Liver (tissue), 8 donors: ENCODE measurements at regions not wholly inside any gene's neighbourhood (a gene's known extent, or its start where the extent isn't known, plus 50 kb on each side); places are given as distances from the start of the nearest gene placed in this dataset.

Experiments used
- DNase-seq: peaks from one replicate; pipeline ENCODE4 v3.0.0-alpha.2; 2017; ENCODE audit warnings: low spot score
- H3K27ac ChIP-seq, 2 donors: one replicate each; pipeline ENCODE4 v1.7.0; 2013; ENCODE audit warnings: inconsistent platforms in 2 of 2, low read length in 2 of 2, control low read depth in 1 of 2, low read depth in 1 of 2, mild to moderate bottlenecking in 1 of 2
- H3K27me3 ChIP-seq, 4 donors: one replicate each; pipeline versions ENCODE4 v1.6.1 to v1.7.0; 2013; ENCODE audit warnings: low read length in 3 of 4, inconsistent platforms in 1 of 4, mild to moderate bottlenecking in 1 of 4, moderate library complexity in 1 of 4; ENCODE audit not compliant: control insufficient read depth in 4 of 4, insufficient read depth in 4 of 4
- H3K36me3 ChIP-seq, 4 donors: one replicate each; pipeline versions ENCODE4 v1.6.1 to v1.7.0; 2013; ENCODE audit warnings: low read length in 3 of 4, mild to moderate bottlenecking in 3 of 4, low read depth in 1 of 4, moderate library complexity in 1 of 4; ENCODE audit not compliant: control insufficient read depth in 4 of 4, insufficient read depth in 3 of 4
- H3K4me1 ChIP-seq, 4 donors: one replicate each; pipeline versions ENCODE4 v1.6.1 to v1.7.0; 2013; ENCODE audit warnings: low read length in 3 of 4, mild to moderate bottlenecking in 3 of 4, moderate library complexity in 1 of 4; ENCODE audit not compliant: control insufficient read depth in 4 of 4, insufficient read depth in 4 of 4
- H3K4me3 ChIP-seq, 3 donors: one replicate each; pipeline versions ENCODE4 v1.6.1 to v1.7.0; 2013; ENCODE audit warnings: low read length in 3 of 3, control low read depth in 1 of 3, low read depth in 1 of 3, mild to moderate bottlenecking in 1 of 3
- H3K9ac ChIP-seq, 2 donors: one replicate each; pipeline ENCODE4 v1.7.0; 2013; ENCODE audit warnings: low read length in 2 of 2, mild to moderate bottlenecking in 2 of 2, moderate library complexity in 2 of 2, control low read depth in 1 of 2, low read depth in 1 of 2
- H3K9me3 ChIP-seq, 4 donors: one replicate each; pipeline versions ENCODE4 v1.6.1 to v1.7.0; 2013; ENCODE audit warnings: low read length in 3 of 4; ENCODE audit not compliant: control insufficient read depth in 4 of 4
- EGR1 ChIP-seq, 2 donors: IDR thresholded peaks; 2 replicates each; pipeline ENCODE4 v1.6.1; 2016 to 2018; ENCODE audit warnings: antibody characterized with exemption in 2 of 2, low read depth in 2 of 2
- FOXA1 ChIP-seq: IDR thresholded peaks from 2 replicates; pipeline ENCODE4 v1.6.1; 2016; ENCODE audit warnings: antibody characterized with exemption
- FOXA2 ChIP-seq: IDR thresholded peaks from 2 replicates; pipeline ENCODE4 v1.6.1; 2016; ENCODE audit warnings: antibody characterized with exemption
- GABPA ChIP-seq, 2 donors: IDR thresholded peaks in 1 of 2; conservative IDR thresholded peaks in 1 of 2; 2 replicates each; pipeline ENCODE4 v1.6.1; 2016; ENCODE audit warnings: antibody characterized with exemption in 2 of 2, mild to moderate bottlenecking in 1 of 2, moderate library complexity in 1 of 2
- HNF4A ChIP-seq, 2 donors: conservative IDR thresholded peaks; 2 replicates each; pipeline ENCODE4 v1.6.1; 2016; ENCODE audit warnings: antibody characterized with exemption in 2 of 2, mild to moderate bottlenecking in 2 of 2
- HNF4G ChIP-seq: IDR thresholded peaks from 2 replicates; pipeline ENCODE4 v1.6.1; 2016; ENCODE audit warnings: antibody characterized with exemption
- JUND ChIP-seq, 2 donors: IDR thresholded peaks; 2 replicates each; pipeline ENCODE4 v1.6.1; 2016; ENCODE audit warnings: antibody characterized with exemption in 2 of 2
- NR2F2 ChIP-seq: IDR thresholded peaks from 2 replicates; pipeline ENCODE4 v1.6.1; 2016; ENCODE audit warnings: antibody characterized with exemption
- RAD21 ChIP-seq, 2 donors: IDR thresholded peaks; 2 replicates each; pipeline ENCODE4 v1.6.1; 2016; ENCODE audit warnings: antibody characterized with exemption in 2 of 2, mild to moderate bottlenecking in 2 of 2
- RXRA ChIP-seq, 2 donors: IDR thresholded peaks; 2 replicates each; pipeline ENCODE4 v1.6.1; 2017 to 2018; ENCODE audit warnings: antibody characterized with exemption in 2 of 2, mild to moderate bottlenecking in 1 of 2
- SP1 ChIP-seq: IDR thresholded peaks from 2 replicates; pipeline ENCODE4 v1.6.1; 2018; ENCODE audit warnings: antibody characterized with exemption, mild to moderate bottlenecking
- TAF1 ChIP-seq: conservative IDR thresholded peaks from 2 replicates; pipeline ENCODE4 v1.6.1; 2016; ENCODE audit warnings: antibody characterized with exemption, mild to moderate bottlenecking
- YY1 ChIP-seq: IDR thresholded peaks from 2 replicates; pipeline ENCODE4 v1.6.1; 2016; ENCODE audit warnings: antibody characterized with exemption, mild to moderate bottlenecking
- WGBS: extraction: QIAGEN DNeasy Blood & Tissue Kit; methylation state at CpG from one replicate; pipeline ENCODE4 v1.1.7; 2013; 5-methylcytosine and 5-hydroxymethylcytosine counted together
- TF ChIP-seq, protein P1 (sequence below): fragments of 150-350 bp; IDR thresholded peaks from 2 replicates; pipeline ENCODE4 v1.5.1; 2017; ENCODE audit warnings: improper control_type of control experiment, low read depth, low read length; ENCODE audit not compliant: missing input control
- TF ChIP-seq, protein P2 (sequence below): IDR thresholded peaks from 2 replicates; pipeline ENCODE4 v1.6.1; 2016; ENCODE audit warnings: antibody characterized with exemption
- TF ChIP-seq, protein P3 (sequence below): IDR thresholded peaks from 2 replicates; pipeline ENCODE4 v1.6.1; 2016; ENCODE audit warnings: antibody characterized with exemption
- TF ChIP-seq, protein P4 (sequence below): IDR thresholded peaks from 2 replicates; pipeline ENCODE4 v1.6.1; 2016; ENCODE audit warnings: antibody characterized with exemption
- TF ChIP-seq, protein P5 (sequence below): IDR thresholded peaks from 2 replicates; pipeline ENCODE4 v1.6.1; 2016; ENCODE audit warnings: antibody characterized with exemption, mild to moderate bottlenecking
- donor health status: healthy.
- donor health status: healthy.
- donor health status: healthy.
- donor health status: healthy.
- donor health status: healthy.

DNA sequence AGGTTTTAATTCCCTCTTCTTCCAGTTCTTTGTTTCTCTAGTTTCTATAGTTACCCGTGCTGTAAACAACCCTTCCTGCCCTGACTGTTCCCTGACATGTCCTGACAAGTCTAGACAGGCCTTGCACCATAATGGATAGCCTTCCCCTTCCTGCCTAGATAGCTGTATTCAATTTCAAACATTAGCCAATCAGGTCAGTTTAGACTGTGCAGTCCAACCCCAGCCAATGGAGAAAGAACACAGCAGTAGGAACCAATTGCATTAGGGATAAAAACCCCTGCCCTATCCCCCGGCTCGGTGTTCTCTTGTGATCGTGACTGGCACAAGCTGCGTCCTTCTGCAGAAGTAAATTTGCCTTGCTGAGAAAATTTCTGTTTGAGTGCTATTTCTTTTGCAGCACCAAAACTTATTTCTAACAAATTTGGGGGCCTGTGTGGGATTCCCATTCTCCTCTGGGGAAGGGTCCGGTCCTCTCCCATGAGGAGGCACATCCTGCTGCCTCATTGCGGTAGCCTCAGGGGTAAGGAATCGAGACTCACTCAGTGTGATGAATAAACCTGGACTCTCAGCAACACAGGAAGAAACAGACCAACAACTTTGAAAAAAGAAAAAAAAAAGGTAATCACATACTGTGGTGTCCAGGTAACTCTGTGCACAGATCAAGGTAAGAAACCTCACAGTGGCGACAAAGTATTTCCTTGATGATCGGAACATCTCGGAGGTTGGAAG is 248.7 kb upstream of the ECI2 start:
- DNase-seq = no peak
- Histone ChIP-seq H3K9me3 (peaks cover 1 to 23% (median 8%) of the 10 kb centered on the region in 4 donors), H3K27me3 (peaks cover 0 to 5% (median 0%) of the 10 kb centered on the region in 4 donors), H3K27ac (no peak overlapping the region), H3K9ac (no peak overlapping the region), H3K4me1 (no peaks in the 10 kb centered on the region), H3K4me3 (no peak overlapping the region), H3K36me3 (no peaks in the 10 kb centered on the region)
- TF ChIP-seq, protein P1, sequence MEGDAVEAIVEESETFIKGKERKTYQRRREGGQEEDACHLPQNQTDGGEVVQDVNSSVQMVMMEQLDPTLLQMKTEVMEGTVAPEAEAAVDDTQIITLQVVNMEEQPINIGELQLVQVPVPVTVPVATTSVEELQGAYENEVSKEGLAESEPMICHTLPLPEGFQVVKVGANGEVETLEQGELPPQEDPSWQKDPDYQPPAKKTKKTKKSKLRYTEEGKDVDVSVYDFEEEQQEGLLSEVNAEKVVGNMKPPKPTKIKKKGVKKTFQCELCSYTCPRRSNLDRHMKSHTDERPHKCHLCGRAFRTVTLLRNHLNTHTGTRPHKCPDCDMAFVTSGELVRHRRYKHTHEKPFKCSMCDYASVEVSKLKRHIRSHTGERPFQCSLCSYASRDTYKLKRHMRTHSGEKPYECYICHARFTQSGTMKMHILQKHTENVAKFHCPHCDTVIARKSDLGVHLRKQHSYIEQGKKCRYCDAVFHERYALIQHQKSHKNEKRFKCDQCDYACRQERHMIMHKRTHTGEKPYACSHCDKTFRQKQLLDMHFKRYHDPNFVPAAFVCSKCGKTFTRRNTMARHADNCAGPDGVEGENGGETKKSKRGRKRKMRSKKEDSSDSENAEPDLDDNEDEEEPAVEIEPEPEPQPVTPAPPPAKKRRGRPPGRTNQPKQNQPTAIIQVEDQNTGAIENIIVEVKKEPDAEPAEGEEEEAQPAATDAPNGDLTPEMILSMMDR = no peak
- TF ChIP-seq, protein P2, sequence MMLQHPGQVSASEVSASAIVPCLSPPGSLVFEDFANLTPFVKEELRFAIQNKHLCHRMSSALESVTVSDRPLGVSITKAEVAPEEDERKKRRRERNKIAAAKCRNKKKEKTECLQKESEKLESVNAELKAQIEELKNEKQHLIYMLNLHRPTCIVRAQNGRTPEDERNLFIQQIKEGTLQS = no peak
- no peak for TF ChIP-seq FOXA2
- TF ChIP-seq GABPA (IDR thresholded peaks at IDR 0.05 in 1 of 2, conservative IDR thresholded peaks at IDR 0.05 in 1 of 2) = no peak
- TF ChIP-seq HNF4G = no peak
- TF ChIP-seq NR2F2 = no peak
- TF ChIP-seq RAD21 (IDR thresholded peaks at IDR 0.05) = no peak
- TF ChIP-seq, protein P3, sequence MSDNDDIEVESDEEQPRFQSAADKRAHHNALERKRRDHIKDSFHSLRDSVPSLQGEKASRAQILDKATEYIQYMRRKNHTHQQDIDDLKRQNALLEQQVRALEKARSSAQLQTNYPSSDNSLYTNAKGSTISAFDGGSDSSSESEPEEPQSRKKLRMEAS = no peak
- TF ChIP-seq, protein P4, sequence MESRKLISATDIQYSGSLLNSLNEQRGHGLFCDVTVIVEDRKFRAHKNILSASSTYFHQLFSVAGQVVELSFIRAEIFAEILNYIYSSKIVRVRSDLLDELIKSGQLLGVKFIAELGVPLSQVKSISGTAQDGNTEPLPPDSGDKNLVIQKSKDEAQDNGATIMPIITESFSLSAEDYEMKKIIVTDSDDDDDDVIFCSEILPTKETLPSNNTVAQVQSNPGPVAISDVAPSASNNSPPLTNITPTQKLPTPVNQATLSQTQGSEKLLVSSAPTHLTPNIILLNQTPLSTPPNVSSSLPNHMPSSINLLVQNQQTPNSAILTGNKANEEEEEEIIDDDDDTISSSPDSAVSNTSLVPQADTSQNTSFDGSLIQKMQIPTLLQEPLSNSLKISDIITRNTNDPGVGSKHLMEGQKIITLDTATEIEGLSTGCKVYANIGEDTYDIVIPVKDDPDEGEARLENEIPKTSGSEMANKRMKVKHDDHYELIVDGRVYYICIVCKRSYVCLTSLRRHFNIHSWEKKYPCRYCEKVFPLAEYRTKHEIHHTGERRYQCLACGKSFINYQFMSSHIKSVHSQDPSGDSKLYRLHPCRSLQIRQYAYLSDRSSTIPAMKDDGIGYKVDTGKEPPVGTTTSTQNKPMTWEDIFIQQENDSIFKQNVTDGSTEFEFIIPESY = no peak
- TF ChIP-seq TAF1 = no peak
- TF ChIP-seq FOXA1 = no peak
- TF ChIP-seq YY1 = no peak
- no peak for TF ChIP-seq EGR1 (IDR thresholded peaks at IDR 0.05; ENCODE audit: low read depth in 2 of 2)
- TF ChIP-seq, protein P5, sequence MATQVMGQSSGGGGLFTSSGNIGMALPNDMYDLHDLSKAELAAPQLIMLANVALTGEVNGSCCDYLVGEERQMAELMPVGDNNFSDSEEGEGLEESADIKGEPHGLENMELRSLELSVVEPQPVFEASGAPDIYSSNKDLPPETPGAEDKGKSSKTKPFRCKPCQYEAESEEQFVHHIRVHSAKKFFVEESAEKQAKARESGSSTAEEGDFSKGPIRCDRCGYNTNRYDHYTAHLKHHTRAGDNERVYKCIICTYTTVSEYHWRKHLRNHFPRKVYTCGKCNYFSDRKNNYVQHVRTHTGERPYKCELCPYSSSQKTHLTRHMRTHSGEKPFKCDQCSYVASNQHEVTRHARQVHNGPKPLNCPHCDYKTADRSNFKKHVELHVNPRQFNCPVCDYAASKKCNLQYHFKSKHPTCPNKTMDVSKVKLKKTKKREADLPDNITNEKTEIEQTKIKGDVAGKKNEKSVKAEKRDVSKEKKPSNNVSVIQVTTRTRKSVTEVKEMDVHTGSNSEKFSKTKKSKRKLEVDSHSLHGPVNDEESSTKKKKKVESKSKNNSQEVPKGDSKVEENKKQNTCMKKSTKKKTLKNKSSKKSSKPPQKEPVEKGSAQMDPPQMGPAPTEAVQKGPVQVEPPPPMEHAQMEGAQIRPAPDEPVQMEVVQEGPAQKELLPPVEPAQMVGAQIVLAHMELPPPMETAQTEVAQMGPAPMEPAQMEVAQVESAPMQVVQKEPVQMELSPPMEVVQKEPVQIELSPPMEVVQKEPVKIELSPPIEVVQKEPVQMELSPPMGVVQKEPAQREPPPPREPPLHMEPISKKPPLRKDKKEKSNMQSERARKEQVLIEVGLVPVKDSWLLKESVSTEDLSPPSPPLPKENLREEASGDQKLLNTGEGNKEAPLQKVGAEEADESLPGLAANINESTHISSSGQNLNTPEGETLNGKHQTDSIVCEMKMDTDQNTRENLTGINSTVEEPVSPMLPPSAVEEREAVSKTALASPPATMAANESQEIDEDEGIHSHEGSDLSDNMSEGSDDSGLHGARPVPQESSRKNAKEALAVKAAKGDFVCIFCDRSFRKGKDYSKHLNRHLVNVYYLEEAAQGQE = no peak
- no peak for TF ChIP-seq RXRA (IDR thresholded peaks at IDR 0.05)
- no peak for TF ChIP-seq HNF4A (conservative IDR thresholded peaks at IDR 0.05)
- no peak for TF ChIP-seq JUND (IDR thresholded peaks at IDR 0.05)
- TF ChIP-seq SP1 = no peak
- 82% methylated on average over 11 of the region's 11 CpGs for WGBS
